ENCODE measurements at regions not wholly inside any gene's neighbourhood (a gene's known extent, or its start where the extent isn't known, plus 50 kb on each side); places are given as distances from the start of the nearest gene placed in this dataset.

GRCh38 chr20:52804497-52805295, 167.5 kb upstream of the TSHZ2 start:
- Mint-ChIP-seq H3K27ac (no peak overlapping the region), H3K4me1 (no peaks in the 10 kb centered on the region), H3K9me3 (no peaks in the 10 kb centered on the region), H3K36me3 (ENCODE audit: low read depth) (no peaks in the 10 kb centered on the region), H3K4me3 (no peak overlapping the region), H3K27me3 (no peaks in the 10 kb centered on the region)
- DNase-seq, result no peak
- ChIA-PET POLR2A (no interaction called here), CTCF (interaction anchor here (0.6 kb wide), 1 partner anchor 606 kb away, joined by 4 read pairs; no protein-coding TSS in a partner anchor)

DNA sequence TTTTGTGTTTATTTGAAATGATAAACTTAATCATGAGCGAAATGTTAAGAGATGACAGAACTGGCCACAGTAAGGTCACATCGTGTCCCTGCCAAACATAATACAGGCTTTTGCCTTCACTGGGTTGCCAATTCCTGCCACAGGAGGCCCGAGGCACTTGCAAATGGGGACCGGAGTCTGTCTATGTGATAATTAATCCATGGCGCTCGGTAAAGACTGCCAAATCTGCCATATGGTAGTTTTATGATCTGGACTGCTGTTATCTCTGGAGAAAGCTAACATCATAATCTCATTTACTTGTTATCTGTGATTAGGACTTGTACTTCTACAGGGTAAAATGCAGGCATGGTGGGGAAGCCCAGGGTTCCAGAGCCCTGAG, 170.5 kb upstream of the TSHZ2 start:
- DNase-seq, result no peak
- no peaks in the 10 kb centered on the region for H3K9me3 Mint-ChIP-seq
- no peak overlapping the region for H3K4me3 Mint-ChIP-seq
- no peaks in the 10 kb centered on the region for H3K27me3 Mint-ChIP-seq
- no peaks in the 10 kb centered on the region for H3K4me1 Mint-ChIP-seq
- H3K36me3 Mint-ChIP-seq (ENCODE audit: low read depth), result no peaks in the 10 kb centered on the region
- no peak overlapping the region for H3K27ac Mint-ChIP-seq
- POLR2A ChIA-PET, result no interaction called here
- CTCF ChIA-PET, result no interaction called here

- CTCF ChIA-PET, result no interaction called here
- POLR2A ChIA-PET, result interaction anchor here (0.5 kb wide), 1 partner anchor 196 kb away, joined by 5 read pairs; no protein-coding TSS in a partner anchor
Measured at GRCh38 chr20:52800734-52801627, 171.2 kb upstream of the TSHZ2 start.

DNA sequence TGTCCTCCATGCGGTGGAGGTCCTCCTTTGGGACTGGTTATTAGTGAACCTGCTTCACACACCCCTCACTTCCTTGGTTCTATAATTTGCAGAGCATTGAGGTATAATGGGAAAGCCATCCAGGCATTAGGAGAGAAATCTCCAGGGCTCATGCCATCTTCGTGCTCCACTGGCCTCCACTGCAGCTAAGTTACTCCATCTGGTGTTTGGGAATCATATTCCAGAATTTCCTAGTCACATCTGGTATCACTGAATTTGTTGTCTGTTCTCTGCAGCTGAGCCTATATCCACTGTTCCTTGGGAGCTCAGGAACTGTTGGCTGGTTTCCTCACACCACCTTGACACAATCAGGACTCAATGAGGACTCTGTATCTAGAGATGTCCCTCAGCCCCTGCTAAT, 173.0 kb upstream of the TSHZ2 start:
- Mint-ChIP-seq H3K36me3 (ENCODE audit: low read depth) (no peaks in the 10 kb centered on the region), H3K4me1 (no peaks in the 10 kb centered on the region), H3K27ac (no peak overlapping the region), H3K4me3 (no peak overlapping the region), H3K9me3 (no peaks in the 10 kb centered on the region), H3K27me3 (no peaks in the 10 kb centered on the region)
- CTCF ChIA-PET, result no interaction called here
- POLR2A ChIA-PET, result no interaction called here
- no peak for DNase-seq

More at GRCh38 chr20:52800734-52801627, 171.2 kb upstream of the TSHZ2 start:
- no peaks in the 10 kb centered on the region for H3K27me3 Mint-ChIP-seq
- H3K27ac Mint-ChIP-seq, result no peak overlapping the region
- H3K4me3 Mint-ChIP-seq, result no peak overlapping the region
- no peaks in the 10 kb centered on the region for H3K9me3 Mint-ChIP-seq
- no peaks in the 10 kb centered on the region for H3K36me3 Mint-ChIP-seq (ENCODE audit: low read depth)
- DNase-seq, result no peak
- H3K4me1 Mint-ChIP-seq, result no peaks in the 10 kb centered on the region

- Mint-ChIP-seq H3K9me3 (no peaks in the 10 kb centered on the region), H3K36me3 (ENCODE audit: low read depth) (no peaks in the 10 kb centered on the region), H3K27me3 (no peaks in the 10 kb centered on the region), H3K4me3 (no peak overlapping the region), H3K4me1 (no peaks in the 10 kb centered on the region), H3K27ac (no peak overlapping the region)
- ChIA-PET CTCF (no interaction called here), POLR2A (no interaction called here)
- DNase-seq, result no peak
Measured at GRCh38 chr20:52798124-52798523, 174.0 kb upstream of the TSHZ2 start.

DNA sequence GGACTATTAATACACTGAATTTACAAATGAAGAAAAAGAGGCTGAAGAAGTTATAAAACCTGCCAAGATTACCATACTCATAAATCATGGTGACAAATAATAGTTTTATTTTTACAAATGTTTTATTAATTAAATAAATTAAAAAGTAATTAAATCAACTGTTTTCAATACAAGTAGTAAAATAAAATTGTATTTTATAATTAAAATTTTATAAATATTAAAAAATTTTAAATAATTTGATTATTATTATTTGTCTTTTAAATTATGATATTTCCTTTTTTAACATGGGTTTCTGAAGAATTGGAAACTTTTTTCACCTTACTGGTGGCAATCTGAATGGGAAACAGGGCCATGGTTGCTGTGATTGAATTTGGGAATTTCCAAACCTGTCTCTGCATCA, 177.3 kb upstream of the TSHZ2 start:
- DNase-seq, result no peak
- H3K36me3 Mint-ChIP-seq (ENCODE audit: low read depth), result no peaks in the 10 kb centered on the region
- no peaks in the 10 kb centered on the region for H3K9me3 Mint-ChIP-seq
- H3K4me1 Mint-ChIP-seq, result no peaks in the 10 kb centered on the region
- H3K27ac Mint-ChIP-seq, result no peak overlapping the region
- no peak overlapping the region for H3K4me3 Mint-ChIP-seq
- no peaks in the 10 kb centered on the region for H3K27me3 Mint-ChIP-seq
- POLR2A ChIA-PET, result no interaction called here
- CTCF ChIA-PET, result no interaction called here

GRCh38 chr20:52793339-52793963, 178.7 kb upstream of the TSHZ2 start:
- Mint-ChIP-seq H3K9me3 (no peaks in the 10 kb centered on the region), H3K4me1 (no peaks in the 10 kb centered on the region), H3K36me3 (ENCODE audit: low read depth) (no peaks in the 10 kb centered on the region), H3K4me3 (no peak overlapping the region), H3K27ac (no peak overlapping the region), H3K27me3 (no peaks in the 10 kb centered on the region)
- no peak for DNase-seq
- POLR2A ChIA-PET, result no interaction called here
- CTCF ChIA-PET, result no interaction called here

DNA sequence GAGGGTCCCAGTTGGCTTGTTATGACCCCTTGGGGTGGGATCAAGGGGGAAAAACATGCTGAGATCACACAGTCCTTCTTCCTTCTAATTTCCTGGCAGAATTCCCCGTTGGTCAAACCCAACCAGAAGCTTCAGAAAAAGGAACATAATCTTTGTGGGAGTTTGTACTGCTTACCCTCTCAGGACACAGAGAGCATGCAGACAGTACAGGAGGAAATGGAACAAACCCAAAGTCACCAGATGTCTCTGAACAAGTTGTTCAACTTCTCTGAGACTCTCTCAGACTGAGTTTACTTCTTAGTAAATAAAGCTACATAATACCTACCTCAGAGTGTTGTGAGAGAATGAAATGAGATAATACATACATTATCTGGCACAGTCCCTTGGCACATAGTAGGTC, 181.1 kb upstream of the TSHZ2 start:
- H3K27ac Mint-ChIP-seq, result no peak overlapping the region
- H3K36me3 Mint-ChIP-seq (ENCODE audit: low read depth), result no peaks in the 10 kb centered on the region
- POLR2A ChIA-PET, result no interaction called here
- H3K9me3 Mint-ChIP-seq, result no peaks in the 10 kb centered on the region
- H3K27me3 Mint-ChIP-seq, result no peaks in the 10 kb centered on the region
- no peak for DNase-seq
- H3K4me3 Mint-ChIP-seq, result no peak overlapping the region
- no peaks in the 10 kb centered on the region for H3K4me1 Mint-ChIP-seq
- CTCF ChIA-PET, result no interaction called here

DNA sequence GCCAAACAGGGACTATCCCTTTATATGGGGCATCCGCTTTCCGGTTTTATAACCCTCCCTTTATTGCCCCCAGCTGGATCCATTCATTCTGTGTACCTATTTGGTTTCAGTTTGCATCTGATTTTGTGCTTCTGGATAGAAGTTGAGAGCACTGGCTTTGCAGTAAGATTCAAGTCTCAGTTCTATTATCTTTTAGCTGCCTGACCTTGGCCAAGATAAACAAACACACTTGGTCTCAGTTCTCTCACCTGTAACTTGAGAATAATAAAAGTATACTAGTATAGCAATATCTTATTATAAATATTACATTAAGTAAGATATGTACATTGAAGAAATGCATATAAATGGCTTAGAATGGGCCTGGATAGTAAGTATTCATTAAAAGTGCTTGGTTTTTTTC, 182.4 kb upstream of the TSHZ2 start:
- Mint-ChIP-seq H3K27ac (no peak overlapping the region), H3K27me3 (no peaks in the 10 kb centered on the region), H3K9me3 (no peaks in the 10 kb centered on the region), H3K36me3 (ENCODE audit: low read depth) (no peaks in the 10 kb centered on the region), H3K4me3 (no peak overlapping the region), H3K4me1 (no peaks in the 10 kb centered on the region)
- DNase-seq, result no peak
- POLR2A ChIA-PET, result no interaction called here
- CTCF ChIA-PET, result no interaction called here

GRCh38 chr20:52787962-52788361, 184.2 kb upstream of the TSHZ2 start:
- CTCF ChIA-PET, result no interaction called here
- H3K27me3 Mint-ChIP-seq, result no peaks in the 10 kb centered on the region
- POLR2A ChIA-PET, result no interaction called here

DNA sequence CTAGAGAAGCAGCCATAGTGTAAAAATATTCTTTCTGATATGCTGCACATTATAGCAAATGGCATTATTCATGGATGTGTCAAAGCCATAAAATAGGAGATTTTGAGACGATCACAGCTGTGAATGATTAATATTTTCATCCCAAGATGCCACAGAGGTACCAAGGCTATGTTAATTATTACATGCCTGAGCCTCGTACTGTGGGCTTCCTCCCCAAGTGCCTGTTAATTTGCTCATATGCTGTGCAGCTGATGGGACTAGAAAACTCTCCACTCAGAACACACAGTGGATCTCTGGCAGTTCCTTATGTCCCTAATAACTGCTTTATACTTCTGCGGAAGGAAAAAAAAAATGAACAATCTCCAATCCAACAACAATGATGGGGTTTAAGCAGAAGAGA, 184.9 kb upstream of the TSHZ2 start:
- Mint-ChIP-seq H3K4me3 (no peak overlapping the region), H3K9me3 (no peaks in the 10 kb centered on the region), H3K27ac (no peak overlapping the region), H3K36me3 (ENCODE audit: low read depth) (no peaks in the 10 kb centered on the region), H3K27me3 (no peaks in the 10 kb centered on the region), H3K4me1 (no peaks in the 10 kb centered on the region)
- ChIA-PET CTCF (no interaction called here), POLR2A (no interaction called here)
- DNase-seq, result no peak

More at GRCh38 chr20:52787962-52788361, 184.2 kb upstream of the TSHZ2 start:
- no peak overlapping the region for H3K4me3 Mint-ChIP-seq
- H3K9me3 Mint-ChIP-seq, result no peaks in the 10 kb centered on the region
- no peak overlapping the region for H3K27ac Mint-ChIP-seq
- no peaks in the 10 kb centered on the region for H3K4me1 Mint-ChIP-seq
- DNase-seq, result no peak
- H3K36me3 Mint-ChIP-seq (ENCODE audit: low read depth), result no peaks in the 10 kb centered on the region

DNA sequence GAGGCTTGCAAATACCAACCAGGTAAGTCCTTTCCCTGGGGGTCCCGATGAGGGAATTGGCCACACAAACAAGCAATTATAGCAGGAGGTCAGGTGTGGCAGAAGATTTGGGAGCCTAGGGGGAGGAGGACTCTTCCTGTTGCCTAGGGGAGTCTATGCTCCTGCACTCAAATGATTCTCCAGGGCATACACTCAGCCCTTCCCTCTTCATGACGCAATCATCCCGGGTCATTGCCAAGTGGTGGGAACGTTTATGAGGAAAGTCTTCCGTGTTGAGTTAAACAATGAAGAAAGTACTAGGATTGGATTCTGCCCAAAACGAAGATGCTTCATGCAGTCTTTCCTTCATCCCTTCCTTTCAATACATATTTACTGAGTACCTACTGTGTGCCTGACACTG, 186.5 kb upstream of the TSHZ2 start:
- Mint-ChIP-seq H3K4me3 (no peak overlapping the region), H3K4me1 (no peaks in the 10 kb centered on the region), H3K36me3 (ENCODE audit: low read depth) (no peaks in the 10 kb centered on the region), H3K27me3 (no peaks in the 10 kb centered on the region), H3K27ac (no peak overlapping the region), H3K9me3 (no peaks in the 10 kb centered on the region)
- ChIA-PET CTCF (no interaction called here), POLR2A (no interaction called here)
- DNase-seq, result no peak

DNA sequence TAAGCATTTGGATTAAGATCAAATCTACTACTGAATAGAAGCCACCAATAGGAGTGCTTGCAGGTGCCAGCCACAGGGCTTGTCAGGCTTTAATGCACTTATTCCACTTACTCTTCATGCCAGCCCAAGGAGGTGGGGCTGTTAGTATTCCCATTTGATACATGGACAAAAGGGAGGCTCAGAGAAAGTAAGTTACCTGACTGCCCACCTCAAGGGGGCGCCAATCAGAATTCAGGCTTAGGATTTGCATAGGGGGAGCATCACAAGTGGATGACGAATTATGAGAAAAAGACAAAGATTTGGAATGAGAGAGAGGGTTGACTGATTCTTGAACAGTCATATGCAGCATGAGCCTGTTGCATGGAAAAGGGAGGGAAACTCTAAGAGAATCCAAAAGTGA, 188.4 kb upstream of the TSHZ2 start:
- Mint-ChIP-seq H3K27me3 (no peaks in the 10 kb centered on the region), H3K4me1 (no peaks in the 10 kb centered on the region), H3K9me3 (no peaks in the 10 kb centered on the region), H3K4me3 (no peak overlapping the region), H3K36me3 (ENCODE audit: low read depth) (no peaks in the 10 kb centered on the region), H3K27ac (no peak overlapping the region)
- ChIA-PET CTCF (no interaction called here), POLR2A (no interaction called here)
- DNase-seq, result no peak
